T1000 (cell line): ENCODE measurements at regions not wholly inside any gene's neighbourhood (a gene's known extent, or its start where the extent isn't known, plus 50 kb on each side); places are given as distances from the start of the nearest gene placed in this dataset.

Experiments used
- DNase-seq: peaks from one replicate; lab custom pipeline; 2025; ENCODE audit warnings: mixed read lengths; lab: John Stamatoyannopoulos, UW

DNA sequence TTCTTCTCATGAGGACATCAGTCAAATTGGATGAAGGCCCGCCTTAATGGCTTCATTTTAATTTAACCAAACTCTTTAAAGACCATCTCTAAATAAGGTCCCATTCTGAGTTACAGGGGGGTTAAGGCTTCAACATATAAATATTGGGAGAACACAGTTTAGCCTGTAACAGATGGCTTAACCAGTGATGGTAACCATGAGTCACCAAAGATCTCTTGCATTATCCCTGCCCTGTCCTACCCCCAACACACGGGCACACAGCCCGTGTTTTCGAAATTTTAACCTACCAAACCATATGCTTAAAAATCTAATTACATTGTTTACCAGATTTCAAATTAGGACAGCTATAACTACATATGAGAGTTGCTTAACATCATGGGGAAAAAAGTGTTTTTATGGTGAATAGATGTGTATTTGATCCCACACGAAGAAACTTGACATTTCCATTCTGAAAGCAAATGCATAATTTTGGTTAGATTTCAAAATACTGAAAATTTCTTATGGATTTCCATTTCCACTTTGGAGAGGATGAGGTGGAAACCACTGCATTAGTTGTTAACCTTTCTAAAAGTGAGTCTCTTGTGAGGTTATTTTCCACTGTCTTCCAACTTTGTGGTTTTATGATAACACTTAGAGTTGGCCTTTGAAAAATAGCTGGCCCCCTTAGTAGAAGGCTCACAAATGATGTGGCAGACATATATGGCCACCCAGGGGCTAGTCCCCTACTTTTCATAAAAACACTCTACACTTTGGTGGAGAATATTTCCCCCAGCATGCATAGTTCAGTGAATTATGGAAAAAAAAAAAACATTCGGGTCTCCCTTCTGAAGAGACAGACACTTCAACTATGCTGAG is 849.3 kb downstream of the TLE1 start:
- no peak for DNase-seq

DNA sequence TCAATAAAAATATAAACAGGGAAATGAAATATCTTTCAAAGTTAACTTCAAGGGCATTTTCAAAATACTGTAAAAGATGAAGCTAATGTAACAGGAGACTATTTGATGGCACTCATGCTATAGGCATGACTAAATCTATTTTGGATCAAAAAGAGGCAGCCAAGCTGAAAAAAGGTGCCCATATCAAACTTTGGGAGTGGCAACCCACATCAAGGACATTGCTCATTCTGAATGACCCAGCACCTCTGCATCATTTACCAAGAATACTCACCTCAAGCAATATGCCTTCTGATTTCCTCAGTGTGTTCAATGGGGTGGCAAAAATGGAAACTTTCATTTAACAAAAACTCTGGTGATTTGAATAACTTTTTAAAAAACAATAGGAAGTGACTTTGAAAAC is 853.3 kb downstream of the TLE1 start:
- no peak for DNase-seq

DNA sequence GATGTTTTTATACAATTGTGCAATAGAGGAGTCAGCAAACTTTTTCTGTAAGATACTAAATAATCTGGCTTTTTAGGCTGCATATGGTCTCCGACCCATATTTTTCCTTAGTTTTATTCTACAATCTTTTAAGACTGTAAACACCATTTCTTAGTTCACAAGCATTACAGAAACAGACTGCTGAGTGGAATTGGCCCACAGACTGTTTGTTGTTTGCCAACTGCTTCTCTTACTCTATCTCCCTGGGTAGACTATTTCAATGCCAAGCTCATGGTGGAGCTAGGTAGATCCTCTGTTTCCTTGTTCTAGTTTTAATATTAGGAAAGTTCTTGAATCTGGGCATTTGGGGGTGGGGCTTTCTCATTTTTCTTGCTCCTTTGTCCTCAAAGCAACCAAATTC is 857.6 kb downstream of the TLE1 start:
- no peak for DNase-seq

DNA sequence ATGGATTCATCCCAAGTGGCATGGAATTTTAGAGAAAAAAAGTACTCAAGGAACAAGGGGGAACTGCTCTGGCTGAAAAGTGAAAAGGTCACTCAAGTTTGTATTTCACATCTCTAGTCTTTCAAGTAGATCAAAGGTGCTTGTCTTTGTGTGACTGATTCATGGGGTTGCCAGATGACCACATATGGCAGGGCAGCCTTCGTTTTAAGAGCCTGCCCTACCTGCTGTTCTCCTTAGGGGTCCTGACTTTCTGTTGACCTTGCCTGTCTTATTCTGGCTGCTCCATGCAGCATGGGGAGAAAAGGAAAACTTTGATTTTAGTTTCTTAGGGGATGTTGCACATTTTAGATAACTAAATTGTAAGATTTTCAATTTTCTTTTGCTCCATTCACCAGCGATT is 877.7 kb downstream of the TLE1 start:
- DNase-seq, result no peak

DNA sequence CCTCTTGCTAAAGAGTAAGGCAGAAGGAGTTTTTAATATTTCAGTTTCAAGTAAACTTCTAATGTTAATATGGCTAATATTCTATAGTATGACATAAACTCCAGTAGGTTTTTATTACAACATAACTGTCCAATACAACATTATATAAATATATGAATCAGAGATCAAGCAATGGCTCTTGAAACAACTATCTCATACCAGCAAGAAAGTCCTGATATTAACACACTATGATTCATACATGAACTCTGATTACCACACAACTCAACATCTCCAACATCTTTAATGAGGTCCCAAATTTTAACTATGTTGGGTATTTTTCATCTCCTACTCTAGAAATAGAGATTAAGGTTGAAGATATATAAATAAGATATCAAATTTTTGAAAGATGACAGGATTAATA is 878.3 kb downstream of the TLE1 start:
- no peak for DNase-seq

DNA sequence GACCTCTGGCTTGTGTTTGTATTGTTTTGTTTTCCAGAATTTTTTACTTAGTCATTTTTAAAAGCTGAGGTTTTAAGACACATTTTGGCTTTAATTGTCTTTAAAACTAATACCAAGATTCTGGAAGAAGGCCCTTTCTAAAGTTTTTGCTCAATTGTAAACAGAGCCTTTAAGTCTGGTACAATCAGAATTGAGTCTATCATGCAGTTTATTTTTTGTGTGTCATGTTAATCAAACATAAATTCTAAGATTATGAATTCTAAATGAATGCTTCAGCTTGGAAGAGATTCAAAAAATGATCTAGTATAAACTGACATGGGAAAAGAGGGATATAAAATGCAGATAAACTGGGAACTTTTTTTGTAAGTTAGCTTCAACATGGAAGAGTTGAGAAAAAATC is 882.7 kb downstream of the TLE1 start:
- DNase-seq, result no peak

DNA sequence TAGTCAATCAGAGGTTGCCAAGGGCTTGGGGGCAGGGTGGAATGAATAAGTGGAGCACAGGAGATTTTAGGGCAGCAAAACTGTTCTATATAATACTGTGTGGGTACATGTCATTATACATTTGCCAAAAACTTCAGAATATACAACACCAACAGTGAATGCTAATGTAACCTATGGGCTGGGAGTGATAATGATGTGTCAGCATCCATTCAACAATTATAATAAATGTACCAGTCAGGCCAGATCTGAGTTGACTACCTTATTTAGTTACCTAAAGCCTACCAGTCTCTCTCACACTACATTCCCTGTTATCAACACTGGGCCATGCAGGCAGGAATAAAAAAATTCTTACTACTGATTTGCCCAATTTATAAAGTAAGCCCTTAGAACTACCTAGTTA is 884.5 kb downstream of the TLE1 start:
- no peak for DNase-seq

DNA sequence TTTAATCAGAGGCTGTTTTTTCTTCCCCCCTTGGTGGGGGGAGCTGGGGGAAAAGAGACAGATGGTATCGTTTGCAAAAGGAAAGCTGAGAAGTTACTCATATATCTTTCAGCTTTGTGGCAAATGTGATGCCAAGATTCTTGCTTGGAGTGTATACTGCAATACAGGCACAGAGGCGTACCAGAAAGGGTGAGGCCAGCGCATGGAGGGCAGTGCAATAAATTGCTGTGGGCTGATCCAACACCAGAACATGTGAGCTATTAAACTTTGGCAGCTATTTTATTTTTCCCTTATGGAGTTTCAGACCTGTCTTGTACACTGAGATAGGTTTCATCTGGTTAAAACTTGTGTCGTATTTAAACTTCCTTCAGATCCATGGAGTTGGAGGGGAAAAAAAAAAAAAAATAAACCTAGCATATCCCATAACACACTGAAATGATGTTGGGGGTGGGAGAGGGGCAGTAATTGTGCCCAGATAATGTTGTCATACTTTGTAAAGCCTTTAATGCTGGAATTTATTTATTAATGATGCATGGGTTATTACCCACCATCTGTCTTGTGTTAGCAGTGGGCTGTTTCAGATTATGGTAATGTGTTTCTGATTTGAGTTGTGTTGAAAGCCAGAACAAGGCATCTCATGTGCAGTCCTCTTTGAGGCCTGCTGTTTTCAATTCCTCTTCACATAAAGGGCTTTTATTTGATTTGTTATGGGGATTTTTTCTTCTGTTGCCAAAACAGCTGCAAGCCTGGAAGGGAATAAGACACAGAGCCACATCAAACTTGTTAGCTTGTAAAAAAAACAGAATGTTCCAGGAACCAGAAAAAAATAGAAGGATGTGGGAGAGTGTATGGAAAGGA is 891.3 kb downstream of the TLE1 start:
- no peak for DNase-seq

DNA sequence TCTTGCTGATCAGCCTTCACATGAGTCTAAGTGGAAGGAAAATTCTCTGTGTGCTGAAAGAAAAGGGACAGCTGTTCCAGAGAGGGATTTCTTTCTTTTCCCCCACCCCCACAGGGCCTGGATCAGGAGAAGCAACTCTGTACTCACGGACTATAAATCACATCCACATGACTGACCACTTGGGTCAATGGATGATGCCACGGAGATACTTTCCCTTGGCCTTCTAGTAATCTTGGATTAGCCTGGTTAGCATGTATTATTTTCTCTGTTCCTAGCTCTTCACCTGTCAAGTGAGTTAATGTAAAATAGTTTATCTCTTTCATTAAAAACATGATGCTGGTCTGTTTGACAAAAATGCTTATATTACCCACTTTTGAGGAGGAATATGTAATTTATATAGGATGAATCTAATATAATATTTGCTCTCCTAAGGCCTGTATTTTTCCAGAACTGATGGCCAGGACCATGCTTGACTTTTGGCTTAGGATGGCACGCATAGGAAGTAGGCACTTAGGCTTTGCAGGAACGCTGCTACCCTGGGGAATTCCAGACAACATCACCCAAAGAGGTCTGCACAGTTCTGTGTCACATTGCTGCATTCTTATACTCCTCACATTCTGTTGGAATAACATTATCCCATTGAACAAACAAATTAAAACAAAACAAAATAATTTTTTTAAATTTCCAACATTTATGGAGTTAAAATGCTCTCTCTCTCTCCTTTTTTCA is 892.1 kb downstream of the TLE1 start:
- DNase-seq, result no peak

DNA sequence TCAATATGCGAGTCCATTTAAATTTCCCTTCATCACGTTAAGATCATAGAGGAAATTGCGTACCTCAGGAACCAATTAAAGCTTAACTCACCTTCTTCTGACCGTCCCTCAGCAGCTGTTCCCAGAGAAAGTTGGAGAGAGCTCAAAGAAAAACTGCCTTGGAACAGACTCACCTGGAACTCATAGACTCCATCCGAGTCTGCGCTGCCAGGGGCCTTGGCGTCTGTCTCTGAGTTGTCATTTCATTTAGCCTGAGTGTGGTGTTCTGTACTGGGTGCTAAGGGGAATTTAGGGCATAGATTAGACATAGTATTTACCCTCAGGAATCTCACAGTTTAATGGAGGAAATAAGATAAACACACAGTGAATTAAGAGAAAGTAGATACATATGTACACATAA is 892.7 kb downstream of the TLE1 start:
- no peak for DNase-seq

DNA sequence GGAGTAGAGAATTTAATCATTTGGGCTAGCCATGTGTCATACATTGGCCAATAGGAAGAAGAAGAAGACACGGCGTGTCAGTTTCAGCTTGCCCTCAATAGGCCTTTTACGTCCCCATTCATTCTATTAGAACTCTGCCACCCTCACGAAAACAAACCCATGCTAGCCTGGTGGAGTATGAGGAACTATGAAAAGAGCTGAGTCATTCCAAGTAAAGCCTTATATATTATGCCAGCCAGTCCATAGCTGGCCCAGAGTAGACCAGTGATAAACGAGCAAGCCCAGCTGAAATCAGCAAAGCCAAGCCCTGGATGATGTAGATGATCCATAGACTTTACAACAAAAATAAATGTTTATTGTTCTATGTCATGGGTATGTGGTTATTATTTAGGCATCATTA is 895.1 kb downstream of the TLE1 start:
- no peak for DNase-seq

DNA sequence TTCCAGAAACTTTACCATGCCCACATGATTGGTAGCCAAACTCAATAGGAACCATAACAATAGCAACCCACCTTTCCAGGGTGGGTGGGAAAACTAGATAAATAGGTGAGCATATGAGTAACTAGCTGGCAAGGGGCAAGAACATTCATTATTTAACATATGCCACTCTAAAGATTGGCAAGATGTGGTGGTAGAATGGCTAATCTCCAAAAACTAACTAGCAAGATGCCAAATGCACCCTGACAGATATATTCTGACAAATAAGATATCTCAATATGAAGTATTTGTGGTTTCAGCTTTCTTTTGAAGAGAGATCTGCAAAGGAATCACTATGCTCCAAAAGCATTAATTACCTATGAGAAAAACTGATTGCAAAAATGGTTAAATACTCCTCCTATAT is 895.6 kb downstream of the TLE1 start:
- no peak for DNase-seq

DNA sequence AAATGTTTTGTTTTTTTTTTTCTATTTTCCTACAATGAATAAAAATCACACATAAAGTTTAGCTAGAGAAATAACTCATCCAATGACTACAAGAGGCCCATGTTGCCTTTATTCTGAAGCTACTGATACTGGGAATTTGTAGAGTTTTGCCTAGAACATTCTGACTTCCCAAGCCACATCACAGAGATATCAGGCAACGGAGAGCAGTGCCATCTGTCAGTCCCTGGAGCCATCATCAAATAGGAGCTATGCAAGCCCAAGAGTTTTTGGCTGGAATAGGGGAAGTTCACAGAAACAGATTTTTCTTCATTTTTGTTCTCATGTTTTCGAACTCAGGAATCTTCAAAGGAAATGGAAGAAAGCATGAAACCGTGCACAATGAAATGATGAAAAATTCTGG is 896.6 kb downstream of the TLE1 start:
- DNase-seq, result no peak

DNA sequence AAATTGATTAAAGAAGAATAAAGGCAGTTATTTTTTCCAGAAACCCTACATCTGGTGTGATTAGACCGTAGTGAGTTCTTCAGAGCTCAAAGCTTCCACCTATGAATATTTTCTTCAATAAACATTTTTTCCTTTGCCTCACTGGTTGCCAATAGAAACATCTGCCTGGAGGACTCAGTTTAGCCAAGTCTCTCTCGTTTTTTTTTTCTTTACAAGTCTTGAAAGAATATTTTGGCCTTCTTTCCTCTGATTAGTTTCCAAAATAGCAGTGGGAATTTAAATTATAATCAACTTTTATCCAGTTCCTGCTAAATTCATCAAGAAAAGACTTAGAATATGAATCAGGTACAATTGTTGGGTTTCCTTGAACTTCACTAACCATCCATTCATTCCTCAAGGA is 897.5 kb downstream of the TLE1 start:
- DNase-seq, result no peak

DNA sequence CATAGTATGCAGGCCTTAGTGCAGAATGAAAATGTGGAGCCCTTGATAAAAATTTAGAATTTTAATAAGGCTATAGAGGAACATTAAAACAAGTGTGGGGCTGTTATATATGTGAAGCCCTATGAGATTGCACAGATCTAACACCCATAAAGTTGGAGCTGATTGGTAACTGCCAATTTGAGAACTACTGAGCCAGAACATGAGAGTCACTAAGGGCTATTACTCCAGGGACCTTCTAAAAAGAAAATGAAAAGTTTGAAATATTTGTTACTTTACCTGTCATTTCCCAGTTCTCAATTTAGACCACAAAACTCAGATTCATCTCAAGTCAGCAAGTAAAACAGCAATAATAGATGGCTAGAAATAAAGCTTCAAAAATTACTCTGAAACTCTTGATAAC is 898.6 kb downstream of the TLE1 start:
- DNase-seq, result no peak

DNA sequence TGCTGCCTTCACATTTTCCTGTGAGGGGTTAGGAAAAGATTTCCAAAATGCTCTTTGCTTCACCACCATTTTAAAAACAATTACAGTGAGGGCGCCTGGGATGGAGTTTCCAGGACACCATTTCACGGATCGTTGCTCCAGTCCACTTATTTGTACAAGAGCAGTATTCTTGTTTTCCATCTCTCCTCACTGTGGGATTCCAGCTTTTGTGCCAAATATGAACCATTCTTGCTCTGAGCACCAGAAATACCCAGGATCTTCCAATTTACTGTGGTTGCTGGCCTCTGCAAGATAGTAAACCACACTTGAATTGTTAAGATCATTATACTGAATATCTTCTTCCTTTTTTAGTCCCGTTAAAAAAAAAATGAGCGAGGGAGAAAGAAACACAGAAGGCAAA is 899.5 kb downstream of the TLE1 start:
- no peak for DNase-seq

DNA sequence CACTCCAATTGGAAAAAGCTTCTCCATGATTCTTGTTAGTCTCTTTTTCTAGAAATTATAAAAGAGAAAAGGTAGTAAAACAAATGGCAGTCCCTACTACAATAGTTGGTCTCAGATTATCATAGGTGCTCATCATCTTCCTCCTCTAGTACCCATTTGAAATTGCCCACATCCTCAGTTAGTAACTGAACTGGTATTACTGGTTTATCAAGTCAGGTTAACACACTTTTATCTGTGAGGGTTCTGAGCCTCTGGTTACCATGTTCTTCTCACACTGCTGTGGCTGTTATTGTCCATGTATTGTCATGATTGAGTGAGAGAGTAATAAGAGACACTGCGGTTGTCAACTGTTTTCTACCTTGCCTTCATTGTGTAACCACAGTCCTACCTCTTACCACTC is 901.7 kb downstream of the TLE1 start:
- no peak for DNase-seq

DNA sequence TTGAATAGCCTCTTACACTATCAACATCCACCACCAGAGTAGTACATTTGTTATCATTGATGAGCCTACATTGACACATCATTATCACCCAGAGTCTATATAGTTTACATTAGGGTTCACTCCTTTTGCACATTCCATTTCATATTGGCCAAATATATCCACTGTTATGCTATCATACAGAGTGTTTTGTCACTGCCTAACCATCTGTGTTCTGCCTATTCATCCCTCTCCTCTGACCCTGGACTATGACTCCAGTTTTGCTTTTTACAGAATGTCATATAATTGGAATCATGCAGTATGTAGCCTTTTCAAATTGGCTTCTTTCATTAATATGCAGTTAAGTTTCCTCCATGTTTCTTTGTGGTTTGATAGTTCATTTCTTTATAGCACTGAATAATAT is 904.7 kb downstream of the TLE1 start:
- no peak for DNase-seq

DNA sequence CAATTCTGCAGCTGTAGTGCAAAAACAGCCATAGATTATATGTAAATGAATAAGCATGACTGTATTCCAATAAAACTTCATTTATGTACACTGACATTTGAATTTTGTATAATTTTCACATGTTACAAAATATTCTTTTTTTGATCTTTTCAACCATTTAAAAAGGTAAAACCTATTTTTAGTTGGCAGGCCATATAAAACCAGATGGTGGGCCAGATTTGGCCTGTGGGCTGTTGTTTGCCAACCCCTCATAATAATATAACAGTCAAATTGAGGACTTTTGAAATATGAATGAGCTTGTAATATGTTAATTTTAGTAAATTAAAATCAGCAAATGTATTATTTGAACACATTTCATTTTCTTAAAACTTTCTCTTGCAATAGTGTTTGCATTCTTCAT is 913.4 kb downstream of the TLE1 start:
- DNase-seq, result no peak

DNA sequence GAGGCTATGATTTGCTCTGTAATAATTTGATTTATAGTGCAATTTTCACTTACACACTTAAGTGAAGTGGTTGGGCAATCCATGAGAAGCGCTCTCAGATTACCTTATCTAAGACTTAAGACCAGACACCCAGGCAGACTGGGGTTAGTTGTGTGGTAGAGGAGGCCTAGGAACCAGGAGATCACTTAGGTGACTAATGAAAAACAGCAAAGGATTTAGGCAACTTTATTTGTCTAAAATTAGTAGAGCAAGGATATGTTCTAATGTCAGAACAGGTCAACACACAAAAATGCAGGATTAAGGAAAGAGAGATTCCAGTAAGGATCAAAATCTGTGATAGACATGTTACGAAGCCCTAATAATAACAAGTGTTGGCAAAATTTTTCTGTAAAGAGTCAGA is 913.8 kb downstream of the TLE1 start:
- no peak for DNase-seq

DNA sequence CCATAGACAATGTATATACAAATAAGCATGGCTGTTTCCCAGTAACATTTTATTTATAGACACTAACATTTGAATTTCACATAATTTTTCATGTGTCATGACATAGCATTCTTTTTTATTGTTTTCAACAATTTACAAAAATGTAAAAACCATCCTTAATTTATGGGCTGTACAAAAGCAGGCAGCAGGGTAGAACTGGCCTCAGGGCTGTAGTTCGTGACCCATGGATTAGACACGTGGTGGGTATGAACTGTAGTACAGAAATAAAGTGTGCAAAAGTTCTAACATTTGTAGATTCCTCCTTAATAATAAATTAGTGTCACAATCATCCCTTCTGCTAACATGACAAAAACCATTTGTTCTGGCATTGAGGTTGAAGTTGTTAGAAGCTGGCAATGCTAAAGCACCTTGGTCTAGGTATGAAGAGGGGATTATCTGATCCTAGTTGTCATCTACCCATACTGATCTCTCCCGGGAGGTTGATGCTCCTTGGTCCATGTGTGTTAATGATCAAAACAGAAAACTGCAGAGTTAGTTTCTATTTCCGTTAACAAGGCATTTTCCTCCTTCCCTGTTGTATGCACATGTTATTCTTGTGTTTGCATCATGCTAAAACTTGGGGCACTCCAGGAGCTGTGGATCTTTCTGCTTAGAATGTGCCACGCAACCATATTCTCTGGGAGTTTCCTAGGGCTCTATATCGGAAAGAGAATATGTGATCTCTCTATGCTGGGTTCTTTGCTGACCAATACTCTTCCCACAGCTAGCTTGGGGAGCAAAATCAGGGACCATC is 917.6 kb downstream of the TLE1 start:
- no peak for DNase-seq

DNA sequence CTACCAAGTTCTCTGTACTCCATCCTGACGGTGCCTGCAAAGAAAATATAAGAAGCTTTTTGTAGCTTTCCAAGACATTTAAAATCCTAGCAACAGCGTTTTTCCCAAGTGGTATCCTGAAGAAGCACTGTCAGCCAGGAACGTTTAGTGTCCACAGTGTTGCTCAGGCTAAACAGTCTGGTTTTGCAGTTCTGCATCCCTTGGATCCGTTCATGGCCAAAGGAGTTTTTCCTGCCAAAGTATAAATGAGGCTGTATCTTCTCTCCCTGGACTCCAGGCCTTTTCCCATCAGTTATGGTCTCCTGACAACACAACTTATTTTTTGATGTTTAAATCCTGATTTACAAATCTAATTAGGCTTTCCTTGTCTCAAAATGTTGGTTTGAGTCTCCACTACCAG is 925.8 kb downstream of the TLE1 start:
- no peak for DNase-seq
